A549 (cell line): ENCODE measurements at regions not wholly inside any gene's neighbourhood (a gene's known extent, or its start where the extent isn't known, plus 50 kb on each side); places are given as distances from the start of the nearest gene placed in this dataset.

Experiments used
- ATAC-seq, 2 experiments: fragments of 200-7000 bp in 1 of 2; fragments of >200 bp in 1 of 2; cut with Nextera tagmentation in 1 of 2; cut with Tn5 transposase in 1 of 2; 3 replicates each; pipeline versions ENCODE4 v1.8.0 to v1.9.1; 2018 to 2020; ENCODE audit warnings: mild to moderate bottlenecking in 1 of 2, moderate library complexity in 1 of 2
- CTCF ChIA-PET: fragments of 300-600 bp; sonication (Branson Sonifier 250); formaldehyde crosslinking; extraction: SDS; loops from one replicate; lab custom pipeline; 2021; ENCODE audit warnings: antibody characterized with exemption, inconsistent platforms; lab: Yijun Ruan, JAX
- POLR2A ChIA-PET: fragments of 350-600 bp; formaldehyde crosslinking; extraction: SDS; loops from one replicate; lab custom pipeline; 2021; ENCODE audit warnings: antibody characterized with exemption, inconsistent platforms; lab: Yijun Ruan, JAX
- DNase-seq, 2 experiments: peaks; one replicate each; pipeline versions ENCODE4 v3.0.0 to v3.0.0-alpha.2; 2011 to 2016; ENCODE audit warnings: low read depth in 1 of 2, low spot score in 1 of 2
- FAIRE-seq: peaks from 2 replicates; lab custom pipeline; 2011; peaks lifted over from hg19 to GRCh38; lab: Jason Lieb, UNC
- H3K27ac ChIP-seq, 2 experiments: fragments of >200 bp; sonication (Bioruptor Twin); formaldehyde crosslinking; 3 replicates each; pipeline ENCODE4 v1.5.1; 2016 to 2017
- H3K4me1 ChIP-seq: fragments of >200 bp; sonication (Bioruptor Twin); formaldehyde crosslinking; 3 replicates; pipeline ENCODE4 v1.6.1; 2016
- H3K4me2 ChIP-seq: fragments of >200 bp; sonication (Bioruptor Twin); formaldehyde crosslinking; 3 replicates; pipeline ENCODE4 v1.6.1; 2016
- H3K4me3 ChIP-seq: fragments of >200 bp; sonication (Bioruptor Twin); formaldehyde crosslinking; 3 replicates; pipeline ENCODE4 v1.5.1; 2016
- H3K9me3 ChIP-seq: fragments of >200 bp; sonication (Bioruptor Twin); formaldehyde crosslinking; 3 replicates; pipeline ENCODE4 v1.6.1; 2016
- ATOH8 ChIP-seq: fragments of 250-450 bp; sonication (Bioruptor Pico); IDR thresholded peaks from 2 replicates; pipeline ENCODE4 v1.5.0; 2020; ENCODE audit warnings: low read depth, mild to moderate bottlenecking, moderate library complexity
- CTCF ChIP-seq: fragments of >200 bp; sonication (Bioruptor Twin); formaldehyde crosslinking; IDR thresholded peaks from 3 replicates; pipeline ENCODE4 v1.5.1; 2016
- EHF ChIP-seq: fragments of 250-450 bp; sonication (Bioruptor Pico); IDR thresholded peaks from 2 replicates; pipeline ENCODE4 v1.5.0; 2020; ENCODE audit warnings: mild to moderate bottlenecking
- EP300 ChIP-seq, 2 experiments: fragments of >200 bp; sonication (Bioruptor Twin); formaldehyde crosslinking; IDR thresholded peaks; 2 replicates in 1 of 2; 3 replicates in 1 of 2; pipeline ENCODE4 v1.6.1; 2016 to 2017
- ESRRA ChIP-seq: fragments of 150-350 bp; IDR thresholded peaks from 2 replicates; pipeline ENCODE4 v1.6.1; 2014; ENCODE audit warnings: mild to moderate bottlenecking, low read length, borderline replicate concordance
- FOSL2 ChIP-seq, 2 experiments: fragments of 450-650 bp in 1 of 2; fragments of >200 bp in 1 of 2; sonication (Bioruptor Twin) in 1 of 2; formaldehyde crosslinking; IDR thresholded peaks; 2 replicates each; pipeline versions ENCODE4 v1.5.0 to v1.6.1; 2016 to 2020; ENCODE audit warnings: mild to moderate bottlenecking in 1 of 2, moderate library complexity in 1 of 2
- FOXS1 ChIP-seq: fragments of 250-450 bp; sonication (Bioruptor Pico); IDR thresholded peaks from 2 replicates; pipeline ENCODE4 v1.5.0; 2020; ENCODE audit warnings: mild to moderate bottlenecking, moderate library complexity
- HEYL ChIP-seq: fragments of 250-450 bp; sonication (Bioruptor Pico); IDR thresholded peaks from 2 replicates; pipeline ENCODE4 v1.8.0; 2021; ENCODE audit warnings: mild to moderate bottlenecking, moderate library complexity
- HOXA7 ChIP-seq: fragments of 250-450 bp; sonication (Bioruptor Pico); IDR thresholded peaks from 2 replicates; pipeline ENCODE4 v1.5.0; 2020; ENCODE audit warnings: mild to moderate bottlenecking, moderate library complexity
- JUN ChIP-seq, 2 experiments: fragments of >200 bp; sonication (Bioruptor Twin); formaldehyde crosslinking; IDR thresholded peaks; 2 replicates in 1 of 2; 3 replicates in 1 of 2; pipeline ENCODE4 v1.6.1; 2016 to 2017
- JUNB ChIP-seq: fragments of >200 bp; sonication (Bioruptor Twin); formaldehyde crosslinking; IDR thresholded peaks from 2 replicates; pipeline ENCODE4 v1.6.1; 2016
- KDM1A ChIP-seq: fragments of 200-600 bp; sonication (generic); IDR thresholded peaks from 2 replicates; pipeline ENCODE4 v1.6.1; 2016; ENCODE audit warnings: low read depth, mild to moderate bottlenecking
- MAFK ChIP-seq: fragments of 450-650 bp; IDR thresholded peaks from 2 replicates; pipeline ENCODE4 v1.6.1; 2014; ENCODE audit not compliant: partially characterized antibody
- RAD21 ChIP-seq, 2 experiments: fragments of >200 bp in 1 of 2; sonication (Bioruptor Twin) in 1 of 2; formaldehyde crosslinking in 1 of 2; IDR thresholded peaks in 1 of 2; conservative IDR thresholded peaks in 1 of 2; 2 replicates in 1 of 2; 3 replicates in 1 of 2; pipeline ENCODE4 v1.6.1; 2012 to 2018; ENCODE audit warnings: inconsistent platforms in 1 of 2
- RCOR1 ChIP-seq: fragments of 150-350 bp; IDR thresholded peaks from 2 replicates; pipeline ENCODE4 v1.6.1; 2014; ENCODE audit warnings: antibody characterized with exemption, low read length, low read depth
- RNF2 ChIP-seq: fragments of 200-600 bp; sonication (generic); IDR thresholded peaks from 2 replicates; pipeline ENCODE4 v1.6.1; 2016; ENCODE audit warnings: low read depth, mild to moderate bottlenecking, antibody characterized with exemption, moderate library complexity, borderline replicate concordance
- SREBF2 ChIP-seq: fragments of 450-650 bp; IDR thresholded peaks from 2 replicates; pipeline ENCODE4 v1.6.1; 2014; ENCODE audit warnings: mild to moderate bottlenecking, moderate library complexity
- TP53 ChIP-seq: fragments of 250-450 bp; sonication (Bioruptor Pico); IDR thresholded peaks from 2 replicates; pipeline ENCODE4 v1.5.0; 2021; ENCODE audit warnings: mild to moderate bottlenecking, moderate library complexity
- TF ChIP-seq, protein P1 (sequence below): fragments of 200-600 bp; sonication (generic); IDR thresholded peaks from 2 replicates; pipeline ENCODE4 v1.6.1; 2016; ENCODE audit warnings: antibody characterized with exemption, mild to moderate bottlenecking, moderate library complexity

DNA sequence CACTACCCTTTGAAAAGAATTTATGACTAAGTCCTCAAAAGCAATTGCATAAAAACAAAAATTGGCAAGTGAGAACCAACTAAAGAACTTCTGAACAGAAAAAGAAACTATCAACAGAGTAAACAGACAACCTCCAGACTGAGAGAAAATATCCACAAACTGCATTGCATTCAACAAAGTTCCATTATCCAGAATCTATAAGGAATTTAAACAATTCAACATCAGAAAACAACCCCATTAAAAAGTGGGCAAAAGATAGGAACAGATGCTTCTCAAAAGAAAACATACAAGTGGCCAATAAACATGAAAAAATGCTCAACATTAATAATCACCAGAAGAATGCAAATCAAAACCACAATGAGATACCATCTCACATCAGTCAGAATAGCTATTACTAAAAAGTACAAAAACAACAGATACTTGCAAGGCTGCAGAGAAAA is 130.2 kb downstream of the GASK1B start:
- Histone ChIP-seq H3K4me3 (no peak overlapping the region), H3K27ac (no peak overlapping the region), H3K4me1 (no peaks in the 10 kb centered on the region), H3K9me3 (0 out of 3 replicates have a peak, but pooled peaks cover 5% of the 10 kb centered on the region), H3K4me2 (no peak overlapping the region)
- DNase-seq (no peak), ATAC-seq (no peak), FAIRE-seq (no peak)
- POLR2A ChIA-PET, result no interaction called here
- CTCF ChIA-PET, result interaction anchor here (0.5 kb wide), 1 partner anchor 1433 kb away, joined by 3 read pairs; no protein-coding TSS in a partner anchor
- TF ChIP-seq EP300 (IDR thresholded peaks at IDR 0.05), result no peak
- TF ChIP-seq RCOR1, result no peak
- no peak for TF ChIP-seq SREBF2
- TF ChIP-seq MAFK, result no peak
- TF ChIP-seq JUNB, result no peak
- no peak for TF ChIP-seq ATOH8 (CRISPR knock-in tag)
- no peak for TF ChIP-seq KDM1A
- no peak for TF ChIP-seq ESRRA
- TF ChIP-seq, protein P1, sequence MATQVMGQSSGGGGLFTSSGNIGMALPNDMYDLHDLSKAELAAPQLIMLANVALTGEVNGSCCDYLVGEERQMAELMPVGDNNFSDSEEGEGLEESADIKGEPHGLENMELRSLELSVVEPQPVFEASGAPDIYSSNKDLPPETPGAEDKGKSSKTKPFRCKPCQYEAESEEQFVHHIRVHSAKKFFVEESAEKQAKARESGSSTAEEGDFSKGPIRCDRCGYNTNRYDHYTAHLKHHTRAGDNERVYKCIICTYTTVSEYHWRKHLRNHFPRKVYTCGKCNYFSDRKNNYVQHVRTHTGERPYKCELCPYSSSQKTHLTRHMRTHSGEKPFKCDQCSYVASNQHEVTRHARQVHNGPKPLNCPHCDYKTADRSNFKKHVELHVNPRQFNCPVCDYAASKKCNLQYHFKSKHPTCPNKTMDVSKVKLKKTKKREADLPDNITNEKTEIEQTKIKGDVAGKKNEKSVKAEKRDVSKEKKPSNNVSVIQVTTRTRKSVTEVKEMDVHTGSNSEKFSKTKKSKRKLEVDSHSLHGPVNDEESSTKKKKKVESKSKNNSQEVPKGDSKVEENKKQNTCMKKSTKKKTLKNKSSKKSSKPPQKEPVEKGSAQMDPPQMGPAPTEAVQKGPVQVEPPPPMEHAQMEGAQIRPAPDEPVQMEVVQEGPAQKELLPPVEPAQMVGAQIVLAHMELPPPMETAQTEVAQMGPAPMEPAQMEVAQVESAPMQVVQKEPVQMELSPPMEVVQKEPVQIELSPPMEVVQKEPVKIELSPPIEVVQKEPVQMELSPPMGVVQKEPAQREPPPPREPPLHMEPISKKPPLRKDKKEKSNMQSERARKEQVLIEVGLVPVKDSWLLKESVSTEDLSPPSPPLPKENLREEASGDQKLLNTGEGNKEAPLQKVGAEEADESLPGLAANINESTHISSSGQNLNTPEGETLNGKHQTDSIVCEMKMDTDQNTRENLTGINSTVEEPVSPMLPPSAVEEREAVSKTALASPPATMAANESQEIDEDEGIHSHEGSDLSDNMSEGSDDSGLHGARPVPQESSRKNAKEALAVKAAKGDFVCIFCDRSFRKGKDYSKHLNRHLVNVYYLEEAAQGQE, result no peak
- no peak for TF ChIP-seq HOXA7 (CRISPR knock-in tag)
- no peak for TF ChIP-seq FOXS1 (CRISPR knock-in tag)
- TF ChIP-seq EHF (CRISPR knock-in tag), result no peak
- no peak for TF ChIP-seq FOSL2 (IDR thresholded peaks at IDR 0.05)
- TF ChIP-seq FOSL2 (CRISPR knock-in tag; IDR thresholded peaks at IDR 0.05), result no peak
- TF ChIP-seq CTCF, result no peak

DNA sequence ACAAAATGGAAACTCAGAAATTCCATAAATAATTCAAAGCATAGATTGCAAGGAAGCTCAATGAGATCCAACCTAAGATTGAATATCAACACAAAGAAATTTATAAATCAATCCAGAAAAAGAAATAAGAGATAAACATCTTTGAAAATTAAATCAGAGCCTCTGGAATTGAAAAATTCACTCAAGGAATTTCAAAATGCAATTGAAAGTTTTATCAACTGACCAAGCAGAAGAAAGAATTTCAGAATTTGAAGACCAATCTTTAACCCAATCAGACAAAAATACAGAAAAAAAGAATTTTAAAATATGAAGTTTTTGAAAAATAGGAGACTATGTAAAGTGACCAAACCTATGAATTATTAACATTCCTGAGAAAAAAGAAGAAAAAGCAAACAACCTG is 134.1 kb downstream of the GASK1B start:
- no peak for TF ChIP-seq CTCF
- TF ChIP-seq ATOH8 (CRISPR knock-in tag), result no peak
- TF ChIP-seq RAD21 (conservative IDR thresholded peaks at IDR 0.05 in 1 of 2, IDR thresholded peaks at IDR 0.05 in 1 of 2), result no peak
- TF ChIP-seq TP53 (CRISPR knock-in tag), result no peak
- no peak for TF ChIP-seq RNF2
- TF ChIP-seq HEYL (CRISPR knock-in tag), result no peak
- TF ChIP-seq JUN (IDR thresholded peaks at IDR 0.05), result no peak
- TF ChIP-seq, all 56 proteins: peak for 0
- no peak for DNase-seq
- no peak overlapping the region for H3K4me2 ChIP-seq
- ATAC-seq, result no peak
- no peak for FAIRE-seq
- ChIA-PET POLR2A (no interaction called here), CTCF (no interaction called here)
- H3K4me3 ChIP-seq, result no peak overlapping the region
- H3K4me1 ChIP-seq, result peaks cover 4% of the 10 kb centered on the region; the same call in 2 of the 3 replicates
- H3K9me3 ChIP-seq, result 0 out of 3 replicates have a peak, but pooled peaks cover 5% of the 10 kb centered on the region
- no peak overlapping the region for H3K27ac ChIP-seq
